ENCODE measurements at regions not wholly inside any gene's neighbourhood (a gene's known extent, or its start where the extent isn't known, plus 50 kb on each side); places are given as distances from the start of the nearest gene placed in this dataset.

DNA sequence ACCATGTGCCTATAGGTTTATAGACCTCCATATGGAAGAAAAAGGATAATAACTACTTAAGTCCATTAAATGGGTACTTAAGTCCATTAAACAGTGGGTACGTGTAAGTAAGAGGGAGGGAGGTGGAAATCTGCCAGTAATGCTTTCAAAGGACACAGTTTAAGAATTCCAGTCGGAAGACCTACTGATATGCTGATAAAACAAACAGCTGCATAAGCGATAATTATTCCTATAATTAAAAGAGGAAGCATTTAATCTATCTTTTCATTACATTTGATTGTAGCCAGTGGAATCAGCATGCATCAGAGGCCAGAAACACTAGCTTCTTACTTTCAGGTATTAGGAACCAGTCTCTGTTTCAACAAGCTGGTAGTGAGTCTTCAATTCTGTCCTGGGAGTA, 96.4 kb upstream of the DDX18 start:
- WGBS, 2 donors, result 54 to 69% methylated on average over 3 of the region's 3 CpGs
- intact Hi-C loops (cut with DNase I; ENCODE audit: low total_unique reads), result no loop called here

DNA sequence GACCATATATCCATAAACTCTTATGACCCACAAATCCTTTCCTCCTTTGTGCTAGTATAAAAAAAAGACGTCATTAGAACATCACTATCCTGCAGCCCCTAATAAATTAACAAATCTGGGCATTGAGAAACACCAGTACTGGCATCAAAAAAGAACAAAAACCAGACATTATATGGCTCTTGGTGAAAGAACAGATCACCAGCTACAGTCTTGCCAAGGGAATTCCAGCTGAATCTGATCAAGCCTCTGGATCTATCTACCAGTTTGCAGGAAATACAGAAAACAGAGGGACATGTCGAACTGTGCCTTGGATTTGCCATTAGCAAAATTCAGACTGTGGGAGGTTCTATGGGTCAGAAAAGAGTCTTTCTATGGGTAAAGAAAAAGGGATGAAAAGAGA, 93.7 kb upstream of the DDX18 start:
- H3K4me3 ChIP-seq (ENCODE audit: low read depth, poor library complexity, severe bottlenecking), result no peak overlapping the region
- 55 to 61% methylated on average over 2 of the region's 2 CpGs for WGBS, 2 donors
- no peak for TF ChIP-seq POLR2A (IDR thresholded peaks at IDR 0.05)
- TF ChIP-seq, protein P1, sequence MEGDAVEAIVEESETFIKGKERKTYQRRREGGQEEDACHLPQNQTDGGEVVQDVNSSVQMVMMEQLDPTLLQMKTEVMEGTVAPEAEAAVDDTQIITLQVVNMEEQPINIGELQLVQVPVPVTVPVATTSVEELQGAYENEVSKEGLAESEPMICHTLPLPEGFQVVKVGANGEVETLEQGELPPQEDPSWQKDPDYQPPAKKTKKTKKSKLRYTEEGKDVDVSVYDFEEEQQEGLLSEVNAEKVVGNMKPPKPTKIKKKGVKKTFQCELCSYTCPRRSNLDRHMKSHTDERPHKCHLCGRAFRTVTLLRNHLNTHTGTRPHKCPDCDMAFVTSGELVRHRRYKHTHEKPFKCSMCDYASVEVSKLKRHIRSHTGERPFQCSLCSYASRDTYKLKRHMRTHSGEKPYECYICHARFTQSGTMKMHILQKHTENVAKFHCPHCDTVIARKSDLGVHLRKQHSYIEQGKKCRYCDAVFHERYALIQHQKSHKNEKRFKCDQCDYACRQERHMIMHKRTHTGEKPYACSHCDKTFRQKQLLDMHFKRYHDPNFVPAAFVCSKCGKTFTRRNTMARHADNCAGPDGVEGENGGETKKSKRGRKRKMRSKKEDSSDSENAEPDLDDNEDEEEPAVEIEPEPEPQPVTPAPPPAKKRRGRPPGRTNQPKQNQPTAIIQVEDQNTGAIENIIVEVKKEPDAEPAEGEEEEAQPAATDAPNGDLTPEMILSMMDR (IDR thresholded peaks at IDR 0.05), result no peak
- intact Hi-C loops (cut with DNase I; ENCODE audit: low total_unique reads), result no loop called here
- DNase-seq (ENCODE audit: low spot score in 2 of 2), result no peak

More for the DNA sequence above, 96.4 kb upstream of the DDX18 start:
- no peak for TF ChIP-seq POLR2A (IDR thresholded peaks at IDR 0.05)
- TF ChIP-seq, protein P1 (IDR thresholded peaks at IDR 0.05), result no peak
- H3K4me3 ChIP-seq (ENCODE audit: low read depth, poor library complexity, severe bottlenecking), result no peak overlapping the region
- no peak for DNase-seq (ENCODE audit: low spot score in 2 of 2)

DNA sequence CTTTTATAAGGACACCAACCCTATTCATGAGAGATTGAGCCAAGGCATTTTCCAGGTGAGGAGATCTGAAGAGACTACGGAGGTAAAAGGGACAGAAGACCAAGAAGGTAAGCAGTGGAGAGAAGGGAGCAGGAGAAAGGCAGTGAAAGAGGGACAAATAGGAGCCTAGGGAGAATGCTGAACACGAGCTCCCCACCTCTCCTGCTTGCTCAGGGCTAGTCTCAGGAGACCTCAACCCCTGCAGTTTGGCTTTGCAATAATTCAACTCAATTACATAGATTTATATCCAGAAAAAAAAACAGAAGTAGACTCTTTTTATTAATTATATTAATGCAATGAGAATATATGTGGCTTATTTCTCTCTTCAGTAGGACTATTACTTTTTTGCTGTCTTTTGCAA, 91.0 kb upstream of the DDX18 start:
- 69 to 73% methylated on average over 2 of the region's 2 CpGs for WGBS, 2 donors
- DNase-seq (ENCODE audit: low spot score in 2 of 2), result no peak
- intact Hi-C loops (cut with DNase I; ENCODE audit: low total_unique reads), result no loop called here

DNA sequence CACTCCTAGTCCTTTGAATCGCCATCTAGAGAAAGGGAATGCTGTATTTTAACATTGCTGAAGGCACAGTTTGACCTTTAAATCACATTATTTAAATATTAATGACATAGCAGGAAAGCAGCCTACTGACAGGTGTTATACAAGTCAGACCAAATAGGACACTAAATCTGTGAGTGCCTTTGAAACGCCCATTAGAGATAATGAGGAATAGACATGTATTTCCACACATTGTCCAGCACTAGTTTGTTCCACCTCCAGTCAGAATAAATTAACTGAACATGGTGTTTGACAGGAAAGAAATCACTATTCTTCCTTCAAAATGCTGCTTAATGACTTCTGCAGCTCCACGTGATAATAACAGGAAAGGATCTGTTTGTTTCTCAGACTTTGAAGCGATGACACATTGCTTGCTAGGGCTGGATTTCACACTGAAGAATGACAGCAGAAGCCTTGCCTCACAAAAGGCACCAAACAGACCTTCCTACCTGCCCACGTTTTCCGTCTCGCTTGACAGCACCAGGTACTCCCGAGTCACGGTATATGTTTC, 90.5 kb upstream of the DDX18 start:
- intact Hi-C loops (cut with DNase I; ENCODE audit: low total_unique reads), result no loop called here
- no peak for DNase-seq (ENCODE audit: low spot score in 2 of 2)
- no peak overlapping the region for H3K4me3 ChIP-seq (ENCODE audit: low read depth, poor library complexity, severe bottlenecking)
- whole genome bisulfite sequencing, 2 donors, result 65 to 69% methylated on average over 9 of the region's 9 CpGs
- no peak for TF ChIP-seq POLR2A (IDR thresholded peaks at IDR 0.05)
- TF ChIP-seq, protein P1 (IDR thresholded peaks at IDR 0.05), result no peak

More for the DNA sequence above, 91.0 kb upstream of the DDX18 start:
- no peak overlapping the region for H3K4me3 ChIP-seq (ENCODE audit: low read depth, poor library complexity, severe bottlenecking)
- TF ChIP-seq POLR2A (IDR thresholded peaks at IDR 0.05), result no peak
- TF ChIP-seq, protein P1 (IDR thresholded peaks at IDR 0.05), result no peak

DNA sequence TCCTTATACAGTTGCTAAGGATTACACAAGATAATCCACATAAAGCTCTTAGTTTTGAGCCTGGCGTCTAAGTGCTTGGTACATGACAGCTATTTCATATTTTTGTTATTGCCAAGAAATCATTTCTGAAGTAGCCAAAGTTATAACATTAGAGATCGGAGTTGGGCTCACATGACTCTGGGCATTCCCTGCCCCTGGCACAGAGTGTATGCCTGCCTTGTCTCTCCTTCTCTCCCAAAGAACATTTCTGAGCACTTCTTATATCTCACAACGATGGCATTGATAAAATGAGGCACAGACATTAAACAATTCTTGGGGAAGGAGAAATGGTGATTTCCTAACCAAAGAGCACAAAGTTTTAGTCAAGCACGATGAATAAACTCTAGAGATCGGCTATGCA, 87.7 kb upstream of the DDX18 start:
- intact Hi-C loops (cut with DNase I; ENCODE audit: low total_unique reads), result no loop called here
- 61 to 73% methylated on average over 5 of the region's 5 CpGs for WGBS, 2 donors
- no peak overlapping the region for H3K4me3 ChIP-seq (ENCODE audit: low read depth, poor library complexity, severe bottlenecking)
- TF ChIP-seq POLR2A (IDR thresholded peaks at IDR 0.05), result no peak
- TF ChIP-seq, protein P1 (IDR thresholded peaks at IDR 0.05), result no peak
- no peak for DNase-seq (ENCODE audit: low spot score in 2 of 2)

DNA sequence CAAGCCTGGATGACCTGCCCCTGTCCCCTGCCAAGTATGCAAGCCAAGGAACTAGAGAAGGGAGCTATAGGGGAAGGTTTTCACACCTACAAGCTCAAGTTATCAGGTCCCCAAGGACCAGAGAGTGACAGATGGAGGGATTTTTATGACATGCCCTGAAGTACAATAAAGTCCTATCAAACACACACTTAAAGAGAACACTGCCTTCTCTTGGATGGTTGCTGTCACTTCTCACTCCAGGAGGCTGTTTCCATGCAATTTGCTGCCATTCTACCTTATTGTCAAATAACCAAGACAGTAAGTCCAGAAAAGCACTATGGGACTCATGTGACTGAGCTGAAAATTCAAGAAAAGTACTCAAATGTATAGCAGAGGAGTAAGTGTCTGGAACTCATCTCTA, 76.6 kb upstream of the DDX18 start:
- TF ChIP-seq, protein P1 (IDR thresholded peaks at IDR 0.05), result no peak
- TF ChIP-seq POLR2A (IDR thresholded peaks at IDR 0.05), result no peak
- H3K4me3 ChIP-seq (ENCODE audit: low read depth, poor library complexity, severe bottlenecking), result no peak overlapping the region
- intact Hi-C loops (cut with DNase I; ENCODE audit: low total_unique reads), result no loop called here
- DNase-seq (ENCODE audit: low spot score in 2 of 2), result no peak

All from lower leg skin (tissue), 4 donors.